HG03097 (cell line): ENCODE measurements at regions not wholly inside any gene's neighbourhood (a gene's known extent, or its start where the extent isn't known, plus 50 kb on each side); places are given as distances from the start of the nearest gene placed in this dataset.
"Not testable (repeated sequence)": the region's sequence is repeated elsewhere in the genome, so short reads cannot be mapped to it uniquely, and the experiment has no call there.

Source experiments
- ATAC-seq: cut with Tn5 transposase; IDR thresholded peaks from one replicate; pipeline ENCODE4 v1.9.1; 2021; ENCODE audit not compliant: unreplicated experiment, low FRiP score

DNA sequence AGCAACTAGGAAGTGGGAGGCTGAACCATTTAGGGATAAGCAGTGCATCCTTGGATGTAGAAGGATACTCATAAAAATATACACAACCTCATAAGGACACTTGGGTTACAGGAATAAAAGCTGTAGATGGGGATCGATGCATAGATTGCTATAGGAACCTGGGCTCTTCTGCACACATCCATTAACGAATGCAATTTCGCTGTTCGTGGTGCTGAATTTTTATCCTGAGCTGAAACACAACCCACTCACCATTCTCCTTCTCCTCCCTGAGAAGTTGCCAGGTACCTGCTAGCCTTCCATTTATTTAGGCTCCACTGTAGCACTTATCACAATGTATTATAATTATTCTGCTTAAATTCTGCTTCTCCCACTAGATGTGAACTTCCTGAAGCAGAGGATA is 320.6 kb upstream of the BRINP1 start:
- no peak for ATAC-seq

DNA sequence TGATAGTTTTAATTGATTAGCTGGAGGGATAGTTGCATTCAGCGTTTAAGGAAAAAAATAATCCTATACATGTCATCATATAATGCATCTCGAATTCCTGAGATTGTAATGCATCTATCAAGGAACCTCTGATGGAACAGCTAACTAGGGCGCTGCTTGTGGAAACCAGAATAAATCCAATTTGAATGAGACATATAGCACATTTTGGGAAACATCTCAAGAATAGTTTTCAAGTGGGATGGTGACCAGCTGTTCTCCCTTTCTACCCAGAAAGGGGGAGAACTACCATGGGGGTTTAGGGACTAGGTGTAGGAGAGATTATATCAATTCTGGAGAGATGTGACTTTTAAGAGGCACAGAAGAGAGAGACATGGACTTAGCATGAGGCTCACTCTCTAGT is 319.3 kb upstream of the BRINP1 start:
- ATAC-seq, result no peak

DNA sequence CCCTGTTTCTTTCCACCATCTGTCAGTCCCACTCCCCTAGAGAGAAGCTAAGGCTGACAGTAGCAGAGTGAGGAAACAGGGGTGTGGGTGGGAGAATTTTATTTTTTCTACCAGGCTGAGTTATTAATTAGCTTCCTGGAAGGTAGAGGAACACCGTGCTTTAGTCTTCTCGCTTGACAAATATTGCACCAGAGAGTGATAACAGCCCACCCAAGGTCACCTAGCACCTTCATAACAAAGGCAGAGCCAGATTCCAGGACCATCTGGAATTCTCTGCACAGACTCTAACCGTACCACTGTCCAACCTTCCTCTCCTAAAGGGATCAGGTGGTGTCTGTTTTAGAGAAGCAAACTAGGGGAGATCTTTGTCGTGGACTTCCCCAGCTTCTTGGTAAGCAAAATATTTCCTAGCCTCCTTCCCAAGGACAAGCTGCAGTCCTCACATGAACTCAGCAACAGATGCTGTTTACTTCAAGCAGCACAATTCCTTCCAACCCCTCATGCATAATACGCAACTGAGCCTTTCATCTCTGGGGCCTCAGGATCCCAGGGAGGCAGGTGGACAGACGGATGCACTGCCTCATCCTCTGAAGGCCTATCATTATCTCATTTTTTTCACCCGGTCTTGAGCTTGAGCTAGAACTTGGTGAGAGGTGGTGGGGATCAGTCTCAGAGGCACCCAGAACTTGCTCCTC is 308.7 kb upstream of the BRINP1 start:
- ATAC-seq, result no peak

DNA sequence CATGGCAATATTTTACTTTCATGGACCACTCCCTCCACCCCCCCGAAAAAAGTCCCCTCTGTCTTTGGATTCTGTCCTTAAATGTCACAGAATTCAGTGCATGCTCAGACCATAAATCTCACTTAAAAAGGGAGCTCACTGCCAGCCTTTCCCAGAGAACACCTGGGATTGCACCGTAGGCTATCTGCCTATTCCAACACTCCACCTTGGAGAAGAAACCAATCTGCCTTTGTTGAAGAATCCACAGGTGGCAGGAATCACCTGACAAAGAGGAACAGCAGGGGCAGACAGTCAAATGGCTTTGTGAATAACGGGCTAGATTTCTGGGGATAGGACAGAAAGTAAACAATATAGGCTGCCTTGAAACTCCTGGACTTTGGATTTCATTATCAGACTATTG is 306.7 kb upstream of the BRINP1 start:
- no peak for ATAC-seq

DNA sequence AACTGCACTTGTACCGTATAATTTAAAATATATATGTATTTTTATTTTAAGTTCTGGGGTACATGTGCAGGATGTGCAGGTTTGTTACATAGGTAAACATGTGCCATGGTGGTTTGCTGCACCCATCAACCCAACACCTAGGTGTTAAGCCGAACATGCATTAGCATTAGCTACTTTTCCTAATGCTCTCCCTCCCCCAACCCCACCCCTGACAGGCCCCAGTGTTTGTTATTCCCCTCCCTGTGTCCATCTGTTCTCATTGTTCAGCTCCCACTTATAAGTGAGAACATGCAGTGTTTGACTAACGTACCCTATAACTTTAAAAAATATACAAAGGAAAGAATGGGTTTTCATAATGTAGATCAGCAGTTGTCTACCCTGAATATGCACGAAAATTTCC is 303.5 kb upstream of the BRINP1 start:
- ATAC-seq, result not testable (repeated sequence)

DNA sequence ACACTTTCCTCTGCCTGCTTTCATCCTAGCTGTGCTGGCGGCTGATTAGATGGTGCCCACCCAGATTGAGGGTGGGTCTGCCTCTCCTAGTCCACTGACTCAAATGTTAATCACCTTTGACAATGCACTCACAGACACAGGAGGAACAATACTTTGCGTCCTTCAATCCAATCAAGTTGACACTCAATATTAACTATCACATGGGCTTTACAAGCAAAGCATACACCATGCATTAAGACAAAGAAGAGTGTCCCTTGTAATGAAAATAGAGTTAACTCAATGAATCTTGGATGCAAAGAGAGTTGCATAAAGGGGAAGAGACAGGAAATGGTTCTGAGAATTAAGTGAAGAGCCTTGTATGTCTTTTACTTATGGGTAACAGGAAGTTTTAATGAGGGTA is 298.7 kb upstream of the BRINP1 start:
- ATAC-seq, result no peak

DNA sequence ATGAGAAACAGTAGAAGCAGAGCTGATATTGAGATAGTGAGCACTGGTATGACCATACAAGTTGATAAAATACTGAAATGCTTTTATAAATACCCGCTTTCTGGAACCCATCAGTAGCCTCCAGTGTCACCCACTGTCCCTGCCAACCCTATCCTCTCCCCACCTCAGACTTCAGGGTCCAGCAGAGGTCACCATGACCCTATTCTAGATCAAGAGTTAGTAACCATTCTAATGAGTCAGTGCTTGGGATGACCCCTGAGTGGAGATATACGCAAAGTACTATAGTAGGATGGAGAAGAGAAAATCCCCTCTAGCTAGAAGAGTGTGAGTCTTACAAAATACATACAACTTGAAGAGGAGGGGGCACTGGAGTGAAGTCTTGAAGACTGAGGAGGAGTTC is 297.9 kb upstream of the BRINP1 start:
- ATAC-seq, result no peak

DNA sequence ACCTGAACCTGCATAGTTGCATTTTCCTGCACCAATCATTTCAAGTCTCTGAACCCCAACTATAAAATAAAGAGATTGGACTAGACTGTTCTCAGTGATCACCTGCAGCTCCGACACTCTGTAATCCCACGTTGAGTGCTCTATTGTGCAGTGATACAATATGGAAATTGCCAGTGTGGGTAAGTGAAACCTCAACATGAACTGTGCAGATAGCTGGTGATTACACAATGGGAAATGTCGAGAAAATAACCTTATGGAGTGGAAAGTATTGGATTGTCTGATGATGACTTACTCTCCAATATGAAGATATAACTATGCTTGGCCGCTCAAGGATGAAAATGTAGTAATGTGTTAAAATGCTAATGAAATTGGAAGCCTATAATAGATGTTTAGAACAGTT is 293.1 kb upstream of the BRINP1 start:
- ATAC-seq, result no peak

DNA sequence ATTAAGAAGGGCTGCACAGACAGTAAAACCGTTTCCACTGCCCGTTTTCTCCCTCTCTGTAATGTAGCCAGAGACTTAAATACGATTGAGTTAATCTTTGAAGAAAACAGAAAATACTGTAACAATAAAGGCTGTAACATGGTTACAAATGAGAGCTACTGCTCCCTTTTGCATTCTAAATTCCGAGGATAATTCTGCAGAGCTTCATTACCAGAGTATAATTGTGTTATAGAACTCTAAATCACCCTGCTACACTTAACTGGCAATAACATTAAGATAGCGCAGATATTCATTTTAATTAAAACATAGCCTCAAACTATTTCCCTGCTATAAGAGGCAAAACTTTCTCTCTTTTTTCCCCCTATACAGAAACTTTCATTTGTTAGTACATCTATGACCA is 283.7 kb upstream of the BRINP1 start:
- ATAC-seq, result no peak

DNA sequence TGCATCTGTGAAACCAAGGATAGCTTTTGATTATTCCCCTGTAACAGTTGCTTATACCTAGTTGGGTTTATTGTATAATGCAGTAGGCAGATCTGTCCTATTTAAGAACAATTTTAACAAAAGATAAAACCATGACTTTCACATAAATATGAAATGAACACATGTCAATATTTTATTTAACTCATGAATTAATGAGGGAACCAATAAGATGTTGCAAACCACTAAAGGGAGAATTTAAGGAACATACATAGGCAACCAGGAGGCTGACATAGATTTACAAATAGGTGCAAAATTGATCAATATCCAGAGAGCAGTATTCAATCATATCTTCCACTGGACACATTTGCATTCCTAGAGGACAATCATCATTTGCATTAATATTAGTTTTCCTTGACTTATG is 280.0 kb upstream of the BRINP1 start:
- no peak for ATAC-seq

DNA sequence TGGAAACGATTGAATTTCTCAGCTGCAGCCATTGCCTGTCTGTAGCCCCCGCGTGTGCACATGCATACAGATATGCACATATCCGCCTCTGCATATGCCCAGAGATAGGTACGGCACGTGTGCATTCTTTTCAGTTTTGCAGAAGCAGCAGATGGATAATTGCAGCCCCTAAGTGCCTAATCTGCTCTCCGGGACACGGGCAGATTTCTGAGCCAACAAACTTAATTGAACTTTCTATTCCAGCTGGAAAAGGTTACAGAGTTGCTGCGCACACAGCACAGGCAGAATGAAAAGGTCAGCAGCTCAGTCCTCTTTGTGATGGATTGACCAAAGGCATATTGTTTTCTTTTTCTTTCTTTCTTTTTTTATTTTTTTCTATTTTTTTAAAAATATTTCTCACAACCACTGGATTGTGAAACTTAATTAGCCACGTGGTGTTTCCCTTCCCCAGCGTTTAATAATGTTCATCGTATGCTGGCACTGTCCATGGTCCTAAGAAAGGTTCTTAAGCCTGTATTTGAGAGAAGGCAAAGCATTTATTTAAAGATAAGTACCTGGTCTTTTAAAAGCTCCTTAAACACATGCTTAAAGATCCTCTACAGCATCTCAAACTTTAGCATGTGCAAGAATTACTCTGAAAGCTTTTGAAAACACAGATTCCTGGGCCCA is 270.2 kb upstream of the BRINP1 start:
- no peak for ATAC-seq

DNA sequence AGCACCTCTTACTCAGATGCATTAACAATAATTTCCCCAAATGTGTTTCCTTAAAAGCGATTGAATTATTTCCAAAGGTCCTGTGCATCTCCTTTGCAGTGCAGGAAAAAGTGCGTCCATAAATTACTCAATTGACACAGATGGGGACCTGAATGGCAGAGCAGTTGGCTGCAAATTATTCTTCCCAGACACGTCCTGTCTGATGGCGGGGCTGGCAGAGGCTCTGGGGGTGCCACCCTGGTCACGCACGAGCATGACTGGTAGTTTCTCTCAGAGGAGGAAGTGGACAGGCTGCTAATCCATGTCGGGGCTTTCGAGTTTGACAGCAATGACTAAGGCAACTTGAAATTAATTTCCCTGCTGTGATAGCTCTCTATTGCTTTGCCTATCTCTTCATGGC is 264.8 kb upstream of the BRINP1 start:
- no peak for ATAC-seq

DNA sequence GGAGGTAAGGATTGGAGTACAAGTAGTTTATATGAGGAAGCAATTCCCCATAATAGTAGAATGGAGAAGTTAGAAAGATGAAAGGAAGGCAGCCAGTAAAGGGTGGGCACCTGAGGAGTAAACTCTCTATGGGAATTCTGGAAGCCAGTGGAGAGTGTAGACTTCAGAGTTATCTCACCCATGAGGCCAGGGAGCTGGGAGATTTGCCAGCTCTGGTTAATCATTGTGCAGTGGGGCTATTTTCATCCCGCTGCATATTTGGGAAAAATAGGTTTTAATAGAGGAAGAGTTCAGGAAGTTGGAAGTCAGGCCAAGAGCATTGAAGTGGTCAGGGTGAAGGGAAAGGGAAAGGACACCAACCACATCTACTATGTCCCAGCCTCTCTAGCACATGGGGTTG is 242.3 kb upstream of the BRINP1 start:
- no peak for ATAC-seq

DNA sequence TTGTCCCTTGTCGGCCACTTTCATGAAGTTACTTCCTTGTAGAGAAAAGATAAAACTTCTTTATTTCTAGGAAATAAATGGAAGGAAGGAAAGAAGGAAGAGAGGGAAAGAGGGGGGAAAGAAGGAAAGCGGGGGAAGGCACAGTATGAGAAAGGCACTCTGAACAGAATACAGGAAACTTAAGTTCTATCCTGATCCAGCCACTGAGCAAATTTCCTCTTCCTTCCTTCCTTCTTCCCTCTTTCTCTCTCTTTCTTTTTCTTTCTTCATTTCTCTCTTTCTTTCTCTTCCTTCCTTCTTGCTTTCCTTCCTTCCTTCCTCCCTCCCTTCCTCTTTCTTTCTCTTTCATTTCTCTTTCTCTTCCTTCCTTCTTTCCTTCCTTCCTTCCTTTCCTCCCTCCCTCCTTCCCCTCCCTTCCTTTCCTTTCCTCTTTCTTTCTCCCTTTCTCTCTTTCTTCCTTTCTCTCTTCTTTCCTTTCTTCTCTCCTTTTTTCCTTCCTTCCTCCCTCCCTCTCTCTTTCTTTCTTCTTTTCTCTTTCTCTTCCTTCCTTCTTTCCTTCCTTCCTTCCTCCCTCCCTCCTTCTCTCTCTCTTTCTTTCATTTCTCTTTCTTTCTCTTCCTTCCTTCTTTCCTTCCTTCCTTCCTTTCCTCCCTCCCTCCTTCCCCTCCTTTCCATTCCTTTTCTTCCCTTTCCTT is 240.2 kb upstream of the BRINP1 start:
- no peak for ATAC-seq

DNA sequence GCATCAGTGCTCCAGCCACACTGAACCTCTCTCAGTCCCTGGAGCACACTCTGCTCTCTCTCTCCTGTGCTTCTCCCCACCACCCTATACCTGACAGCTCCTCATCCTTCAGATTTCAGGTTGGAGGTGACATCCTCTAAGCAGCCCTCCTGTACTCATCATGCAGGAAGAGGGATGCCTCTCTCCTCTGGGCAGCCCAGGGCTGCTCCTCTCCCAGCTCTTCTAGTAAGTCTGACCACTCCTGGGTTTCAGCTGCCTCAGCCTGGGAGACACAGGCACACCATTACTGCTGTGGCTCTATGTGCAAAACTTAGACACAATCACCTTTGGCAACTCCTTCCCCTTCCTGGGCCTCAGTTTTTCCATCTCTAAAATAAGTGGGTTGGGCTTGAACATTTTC is 232.4 kb upstream of the BRINP1 start:
- no peak for ATAC-seq

DNA sequence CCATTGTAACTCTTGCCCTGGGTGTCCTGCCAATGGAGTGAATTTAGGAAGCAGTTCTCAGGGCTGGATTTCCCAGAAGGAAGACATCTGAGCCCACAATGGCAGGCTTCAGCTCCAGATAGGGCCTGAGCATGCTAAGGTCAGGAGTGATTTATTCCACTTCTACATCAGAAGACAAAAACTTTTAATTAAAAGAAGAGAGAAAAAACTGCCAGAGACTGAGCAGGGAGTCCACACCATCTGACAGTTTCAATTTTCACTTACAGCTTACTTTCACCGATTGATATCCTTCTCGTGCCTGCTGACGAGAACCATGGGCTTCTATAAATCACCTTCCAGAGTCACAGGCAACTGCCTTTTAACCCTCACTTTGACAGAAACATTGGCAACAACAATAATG is 228.3 kb upstream of the BRINP1 start:
- no peak for ATAC-seq

DNA sequence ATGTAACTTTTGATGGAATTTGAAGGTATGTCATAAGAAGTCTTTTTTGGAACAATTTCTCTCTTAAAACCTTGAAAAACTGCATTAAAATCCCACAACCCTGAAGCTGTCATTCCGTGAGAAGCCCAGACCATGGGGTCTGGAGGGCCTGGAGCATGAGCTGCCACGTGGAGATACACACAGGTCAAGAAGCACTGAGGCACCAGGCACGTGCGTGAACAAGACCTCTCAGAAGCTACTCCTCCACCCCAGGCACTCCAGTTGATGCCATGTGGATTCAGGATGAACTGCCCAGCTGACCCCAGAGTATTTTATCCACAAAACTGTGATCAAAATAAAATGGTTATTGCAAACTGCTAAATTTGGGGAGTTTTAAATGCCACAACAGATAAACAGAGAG is 227.5 kb upstream of the BRINP1 start:
- no peak for ATAC-seq

DNA sequence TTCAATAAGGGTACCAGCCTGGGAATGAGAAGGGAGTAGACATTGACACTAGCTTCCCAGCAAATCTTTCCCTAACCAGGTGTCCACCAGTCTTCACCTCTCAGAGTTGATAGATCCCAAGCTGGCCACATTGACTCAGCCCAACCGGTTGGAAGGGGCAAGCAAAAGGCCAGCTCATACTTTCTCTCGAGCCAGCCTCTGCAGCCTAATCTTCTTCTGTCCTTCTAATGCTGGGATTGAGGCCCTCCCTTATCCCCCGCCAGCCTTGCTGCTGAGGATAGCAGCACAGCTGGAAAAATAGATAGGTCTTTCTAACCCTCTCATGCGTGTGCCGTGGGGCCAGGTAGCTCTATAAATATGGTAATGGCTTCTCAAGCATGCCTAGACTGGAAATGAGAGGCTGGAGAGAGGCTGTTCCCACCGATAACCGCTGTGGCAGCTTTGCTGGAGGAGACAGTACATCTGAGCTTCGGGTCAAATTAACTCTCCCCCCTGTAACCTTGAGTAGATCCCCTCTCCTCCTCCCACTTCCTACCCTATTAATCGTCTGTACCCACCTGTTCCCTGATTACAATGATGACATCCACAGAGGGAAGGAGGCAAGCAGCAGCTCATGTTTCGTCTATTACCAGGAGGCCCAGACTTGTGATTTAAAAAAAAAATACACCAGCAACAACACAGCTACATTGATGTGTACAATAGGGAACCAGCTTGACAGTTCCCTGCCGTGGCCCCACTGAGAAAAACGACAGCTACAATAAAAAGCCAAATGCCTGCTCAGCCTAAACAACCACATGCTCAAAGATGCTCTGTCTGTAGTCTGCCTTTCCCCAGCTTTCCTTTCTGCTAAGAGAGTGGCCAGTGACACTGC is 219.9 kb upstream of the BRINP1 start:
- ATAC-seq, result no peak

DNA sequence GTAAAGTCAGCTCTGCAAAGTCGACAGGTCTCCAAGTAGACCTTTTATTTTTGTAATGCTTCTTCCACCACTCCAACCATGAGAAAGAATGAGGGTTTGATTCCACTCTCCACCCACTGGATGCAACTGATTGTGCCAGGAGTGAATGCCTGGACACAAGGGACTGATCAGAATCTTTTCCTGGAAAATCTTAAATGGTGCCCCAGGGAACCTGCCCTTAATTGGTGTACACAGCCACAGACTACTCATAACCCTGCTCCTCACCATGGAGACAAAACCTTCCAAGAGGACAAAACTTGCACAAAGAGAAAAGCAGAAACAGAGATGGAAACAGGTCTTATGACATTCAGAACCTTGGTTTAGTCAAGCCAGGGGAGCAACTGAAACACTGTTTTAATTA is 208.6 kb upstream of the BRINP1 start:
- no peak for ATAC-seq

DNA sequence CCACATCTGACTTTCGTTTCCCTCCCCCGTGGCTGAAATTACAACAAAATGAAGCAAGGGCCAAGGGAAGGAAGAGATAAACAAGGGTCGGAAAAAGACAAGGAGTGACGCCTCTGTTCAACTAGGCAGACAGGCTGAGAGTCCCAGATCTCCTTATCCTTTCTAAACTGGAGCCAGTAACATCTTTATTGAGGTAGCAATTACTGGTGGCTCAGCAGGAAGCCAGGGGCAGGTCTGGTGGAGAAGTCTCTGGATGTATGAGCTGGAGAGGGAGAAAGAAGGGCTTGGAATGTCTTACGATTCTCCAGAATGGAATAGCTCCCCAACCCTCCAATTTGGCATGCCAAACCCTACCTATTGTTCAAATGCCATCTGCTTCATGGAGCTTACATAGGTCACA is 190.8 kb upstream of the BRINP1 start:
- no peak for ATAC-seq

DNA sequence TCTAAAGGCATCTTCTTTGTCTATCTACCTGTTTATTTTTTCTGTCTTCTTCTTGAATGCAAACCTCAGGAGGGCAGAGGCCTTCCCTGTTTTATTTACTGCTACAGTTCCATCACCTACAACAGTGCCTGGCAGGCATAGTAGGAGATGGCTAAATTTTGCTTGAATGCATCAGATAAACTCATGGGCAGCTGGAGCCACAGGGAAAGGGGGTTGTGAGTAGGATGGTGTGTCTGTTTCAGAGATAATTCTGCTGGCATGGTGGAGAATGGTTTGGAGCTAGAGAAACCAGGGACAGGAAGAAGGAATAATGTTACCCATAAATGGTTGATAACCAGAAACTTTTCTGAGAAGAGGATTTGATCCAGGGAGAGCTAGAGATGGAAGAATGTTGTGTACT is 189.8 kb upstream of the BRINP1 start:
- no peak for ATAC-seq
